D721Med (cell line): ENCODE measurements at regions not wholly inside any gene's neighbourhood (a gene's known extent, or its start where the extent isn't known, plus 50 kb on each side); places are given as distances from the start of the nearest gene placed in this dataset.

Experiments used
- DNase-seq: peaks from one replicate; pipeline ENCODE4 v3.0.0; 2011; ENCODE audit warnings: low spot score; ENCODE audit not compliant: insufficient read length
- FAIRE-seq: peaks from 2 replicates; lab custom pipeline; 2011; peaks lifted over from hg19 to GRCh38; lab: Jason Lieb, UNC
- TF ChIP-seq, protein P1 (sequence below): IDR thresholded peaks from 2 replicates; pipeline ENCODE4 v1.5.1; 2012; ENCODE audit warnings: mild to moderate bottlenecking, control low read depth; ENCODE audit not compliant: insufficient read depth; ENCODE audit errors: missing control alignments

DNA sequence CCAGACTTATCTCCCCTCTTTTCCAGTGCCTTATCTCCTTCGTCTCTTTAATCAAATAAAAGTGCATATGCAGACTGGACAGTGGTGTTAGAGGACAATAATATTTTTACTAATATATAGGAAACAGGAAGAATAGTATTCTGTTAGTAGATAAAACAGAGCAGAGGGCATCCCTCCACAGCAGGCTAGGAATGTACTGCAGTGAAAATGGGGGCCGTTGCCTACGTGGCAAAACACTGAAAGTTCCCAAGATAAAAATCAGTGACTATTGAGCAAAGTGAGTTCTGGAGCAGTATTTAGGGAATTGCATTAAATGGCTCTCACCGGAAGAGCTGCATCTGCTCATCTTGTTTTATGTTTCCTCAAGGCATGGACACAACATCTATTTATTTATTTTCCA is 435.0 kb downstream of the CNTN6 start:
- DNase-seq (no peak), FAIRE-seq (no peak)
- TF ChIP-seq, protein P1, sequence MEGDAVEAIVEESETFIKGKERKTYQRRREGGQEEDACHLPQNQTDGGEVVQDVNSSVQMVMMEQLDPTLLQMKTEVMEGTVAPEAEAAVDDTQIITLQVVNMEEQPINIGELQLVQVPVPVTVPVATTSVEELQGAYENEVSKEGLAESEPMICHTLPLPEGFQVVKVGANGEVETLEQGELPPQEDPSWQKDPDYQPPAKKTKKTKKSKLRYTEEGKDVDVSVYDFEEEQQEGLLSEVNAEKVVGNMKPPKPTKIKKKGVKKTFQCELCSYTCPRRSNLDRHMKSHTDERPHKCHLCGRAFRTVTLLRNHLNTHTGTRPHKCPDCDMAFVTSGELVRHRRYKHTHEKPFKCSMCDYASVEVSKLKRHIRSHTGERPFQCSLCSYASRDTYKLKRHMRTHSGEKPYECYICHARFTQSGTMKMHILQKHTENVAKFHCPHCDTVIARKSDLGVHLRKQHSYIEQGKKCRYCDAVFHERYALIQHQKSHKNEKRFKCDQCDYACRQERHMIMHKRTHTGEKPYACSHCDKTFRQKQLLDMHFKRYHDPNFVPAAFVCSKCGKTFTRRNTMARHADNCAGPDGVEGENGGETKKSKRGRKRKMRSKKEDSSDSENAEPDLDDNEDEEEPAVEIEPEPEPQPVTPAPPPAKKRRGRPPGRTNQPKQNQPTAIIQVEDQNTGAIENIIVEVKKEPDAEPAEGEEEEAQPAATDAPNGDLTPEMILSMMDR = no peak

DNA sequence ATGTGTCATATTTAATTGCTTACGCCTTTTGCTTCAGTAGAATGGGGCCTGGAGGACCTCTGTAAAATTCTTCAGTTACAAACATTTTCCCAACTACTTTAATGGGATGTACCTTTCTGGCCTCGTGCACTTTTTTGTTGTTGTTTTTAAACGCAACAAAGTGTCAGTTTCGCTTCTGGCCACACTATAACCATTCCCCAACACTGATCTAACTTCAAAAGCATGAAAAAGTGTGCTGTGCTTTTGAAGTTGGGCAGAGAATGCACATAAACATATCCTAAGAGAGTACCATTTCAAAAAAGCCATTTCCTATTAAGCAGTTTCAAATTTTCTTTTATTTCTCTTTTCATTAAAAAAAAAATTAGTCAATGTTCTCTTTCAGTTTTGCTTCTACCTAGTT is 435.8 kb downstream of the CNTN6 start:
- TF ChIP-seq, protein P1 = no peak
- DNase-seq (no peak), FAIRE-seq (no peak)

DNA sequence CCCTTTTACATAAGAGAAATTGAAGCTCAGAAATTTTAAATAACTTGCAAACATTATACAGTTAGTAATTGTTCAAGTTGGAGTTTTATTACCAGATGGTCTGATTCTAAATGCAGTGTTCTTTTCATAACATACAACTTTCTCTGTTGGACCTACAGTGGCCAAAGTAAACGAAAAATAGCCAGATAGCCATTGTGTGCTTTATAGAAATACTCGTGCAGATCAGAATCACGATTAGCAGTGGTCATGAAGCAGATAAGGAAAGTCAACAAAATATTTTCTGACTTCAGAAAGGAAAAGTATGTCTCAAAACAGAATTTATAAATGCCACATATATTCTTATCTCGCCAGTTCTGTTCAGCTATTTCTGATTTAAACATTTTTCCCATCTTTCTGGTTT is 436.9 kb downstream of the CNTN6 start:
- TF ChIP-seq, protein P1 = no peak
- DNase-seq (no peak), FAIRE-seq (no peak)

DNA sequence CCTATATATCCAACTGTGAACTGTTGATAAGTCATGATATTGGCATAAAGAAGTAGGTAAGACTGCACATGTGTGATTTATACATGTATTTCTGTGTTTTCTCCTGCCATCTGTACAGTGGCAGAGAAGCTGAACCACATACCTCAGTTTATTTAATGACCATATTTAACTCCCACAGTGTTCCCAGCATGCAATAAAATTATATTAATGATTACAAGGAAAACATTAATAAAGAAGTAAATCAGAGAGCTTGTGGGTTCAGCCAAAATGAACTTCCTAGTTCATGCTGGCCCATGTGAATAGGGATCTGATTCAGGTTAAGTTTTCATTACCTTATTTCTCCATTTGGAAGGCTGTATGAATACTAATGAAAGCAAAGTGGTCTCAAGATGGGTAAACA is 439.2 kb downstream of the CNTN6 start:
- DNase-seq (no peak), FAIRE-seq (no peak)
- TF ChIP-seq, protein P1 = no peak

DNA sequence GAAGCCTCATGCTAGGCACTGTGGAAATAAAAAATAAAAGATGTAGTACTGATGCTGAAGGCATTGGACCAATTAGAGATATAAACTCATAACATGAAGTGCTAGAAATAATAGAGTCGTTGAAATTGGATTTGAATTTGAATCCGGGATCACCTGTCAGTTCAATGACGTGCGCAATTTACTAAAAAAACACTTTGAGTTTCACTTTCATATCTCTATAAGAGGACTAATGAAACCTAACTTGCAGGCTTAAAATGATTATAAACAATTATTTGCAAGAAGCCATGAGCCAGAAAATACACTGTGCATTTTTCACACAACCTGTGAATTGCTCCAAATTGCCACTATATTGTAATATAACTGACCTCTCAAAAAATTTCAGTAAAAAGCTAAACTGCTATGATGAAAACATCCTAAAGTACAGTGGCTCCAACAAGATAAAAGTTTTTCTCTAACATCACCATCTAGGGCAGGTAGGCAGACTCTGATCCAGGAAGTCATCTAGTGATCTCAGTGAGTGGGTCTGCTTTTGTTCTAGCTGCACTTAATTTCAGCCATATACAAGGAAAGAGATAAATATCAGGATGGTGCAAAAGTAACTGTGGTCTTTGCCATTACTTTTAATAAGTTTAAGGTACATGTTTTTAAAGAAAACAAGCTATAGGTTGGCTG is 440.2 kb downstream of the CNTN6 start:
- DNase-seq (no peak), FAIRE-seq (no peak)
- TF ChIP-seq, protein P1 = no peak

DNA sequence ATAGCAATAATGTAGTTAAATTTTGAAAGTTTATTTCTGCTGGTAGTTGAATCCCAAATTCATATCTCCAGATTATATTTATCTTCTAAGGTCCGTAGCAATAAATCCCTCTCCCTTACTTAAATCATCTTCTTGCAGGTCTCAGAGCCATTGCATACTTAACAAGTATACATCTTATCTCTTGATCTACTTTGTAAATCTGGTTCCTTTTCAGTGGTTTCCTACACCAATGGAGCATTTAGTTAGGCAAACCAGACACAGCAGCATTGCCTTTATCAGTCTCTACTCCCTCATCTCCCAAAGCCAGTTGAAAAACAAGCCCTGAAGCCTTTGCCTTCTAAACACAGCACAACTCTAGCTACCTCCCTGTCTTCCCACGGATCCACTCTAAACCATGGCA is 440.9 kb downstream of the CNTN6 start:
- no peak for FAIRE-seq
- DNase-seq = no peak
- TF ChIP-seq, protein P1 = no peak

DNA sequence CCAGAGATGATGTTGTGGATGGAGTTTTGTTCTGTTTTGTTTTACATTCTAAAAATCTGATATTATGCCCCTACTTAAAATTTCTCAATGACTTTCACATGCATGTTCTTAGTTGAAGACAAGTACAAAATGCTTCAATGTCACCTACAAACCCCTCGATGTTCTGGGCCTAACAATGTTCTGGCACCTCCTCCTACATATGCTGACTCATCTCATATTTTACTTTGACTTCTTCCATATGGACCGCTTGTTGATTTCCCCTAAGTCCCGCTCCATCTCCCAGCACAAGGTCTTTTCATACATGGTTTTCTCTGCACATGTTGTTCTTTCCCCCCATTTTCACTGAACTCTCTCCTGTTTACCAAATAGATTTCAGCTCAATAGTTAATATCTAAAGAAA is 441.4 kb downstream of the CNTN6 start:
- DNase-seq (no peak), FAIRE-seq (no peak)
- TF ChIP-seq, protein P1 = no peak
